H9 (cell line): ENCODE measurements at regions not wholly inside any gene's neighbourhood (a gene's known extent, or its start where the extent isn't known, plus 50 kb on each side); places are given as distances from the start of the nearest gene placed in this dataset.

Source experiments
- DNase-seq: peaks from one replicate; pipeline ENCODE4 v3.0.0-alpha.2; 2017
- H2AFZ ChIP-seq: one replicate; pipeline ENCODE4 v1.6.1; 2013; ENCODE audit warnings: mild to moderate bottlenecking, low read length, control low read depth, moderate library complexity
- H2AK5ac ChIP-seq: 2 replicates; pipeline ENCODE4 v1.6.1; 2013; ENCODE audit warnings: low read length, control low read depth, mixed read lengths; ENCODE audit not compliant: insufficient read length
- H2BK120ac ChIP-seq: one replicate; pipeline ENCODE4 v1.6.1; 2013; ENCODE audit warnings: low read depth, mild to moderate bottlenecking, low read length, control low read depth, inconsistent platforms; ENCODE audit not compliant: poor library complexity, severe bottlenecking
- H2BK12ac ChIP-seq: 2 replicates; pipeline ENCODE4 v1.6.1; 2013; ENCODE audit warnings: low read length, control low read depth, mixed read lengths, low read depth; ENCODE audit not compliant: insufficient read length
- H2BK15ac ChIP-seq: 2 replicates; pipeline ENCODE4 v1.6.1; 2013; ENCODE audit warnings: low read depth, low read length, control low read depth
- H2BK20ac ChIP-seq: one replicate; pipeline ENCODE4 v1.6.1; 2013; ENCODE audit warnings: low read depth, mild to moderate bottlenecking, low read length, control low read depth, inconsistent platforms; ENCODE audit not compliant: poor library complexity, severe bottlenecking
- H2BK5ac ChIP-seq: 2 replicates; pipeline ENCODE4 v1.6.1; 2013; ENCODE audit warnings: low read length, control low read depth, mixed read lengths; ENCODE audit not compliant: insufficient read length
- H3K14ac ChIP-seq: 2 replicates; pipeline ENCODE4 v1.6.1; 2013; ENCODE audit warnings: low read length, control low read depth; ENCODE audit not compliant: insufficient read depth
- H3K18ac ChIP-seq: 2 replicates; pipeline ENCODE4 v1.6.1; 2013; ENCODE audit warnings: low read depth, mild to moderate bottlenecking, mixed read lengths, low read length, control low read depth; ENCODE audit not compliant: insufficient read length
- H3K23ac ChIP-seq: 2 replicates; pipeline ENCODE4 v1.6.1; 2013; ENCODE audit warnings: low read length, control low read depth, mixed read lengths, low read depth; ENCODE audit not compliant: insufficient read length
- H3K23me2 ChIP-seq: 2 replicates; pipeline ENCODE4 v1.6.1; 2013; ENCODE audit warnings: low read depth, mild to moderate bottlenecking, mixed read lengths, low read length, control low read depth; ENCODE audit not compliant: insufficient read length, poor library complexity, severe bottlenecking
- H3K27ac ChIP-seq: 2 replicates; pipeline ENCODE4 v1.5.1; 2013; ENCODE audit warnings: low read length, control low read depth, mixed read lengths, low read depth; ENCODE audit not compliant: insufficient read length
- H3K27me3 ChIP-seq: 2 replicates; pipeline ENCODE4 v1.6.1; 2013; ENCODE audit warnings: low read length, control low read depth, inconsistent platforms; ENCODE audit not compliant: insufficient read depth
- H3K4ac ChIP-seq: 2 replicates; pipeline ENCODE4 v1.6.1; 2013; ENCODE audit warnings: low read depth, mild to moderate bottlenecking, control low read depth, inconsistent platforms, low read length, moderate library complexity
- H3K4me1 ChIP-seq: 2 replicates; pipeline ENCODE4 v1.6.1; 2013; ENCODE audit warnings: low read length, control low read depth, inconsistent platforms; ENCODE audit not compliant: insufficient read depth
- H3K4me2 ChIP-seq: 2 replicates; pipeline ENCODE4 v1.6.1; 2013; ENCODE audit warnings: low read length, control low read depth, mixed read lengths; ENCODE audit not compliant: insufficient read length, insufficient read depth
- H3K56ac ChIP-seq: 2 replicates; pipeline ENCODE4 v1.6.1; 2013; ENCODE audit warnings: low read depth, mild to moderate bottlenecking, mixed read lengths, low read length, control low read depth; ENCODE audit not compliant: insufficient read length
- H3K79me1 ChIP-seq: 2 replicates; pipeline ENCODE4 v1.6.1; 2013; ENCODE audit warnings: low read depth, mild to moderate bottlenecking, moderate library complexity, low read length, control low read depth, inconsistent platforms; ENCODE audit not compliant: insufficient read depth, poor library complexity, severe bottlenecking
- H3K79me2 ChIP-seq: 2 replicates; pipeline ENCODE4 v1.6.1; 2013; ENCODE audit warnings: low read length, control low read depth, inconsistent platforms; ENCODE audit not compliant: insufficient read depth
- H3K9ac ChIP-seq: 2 replicates; pipeline ENCODE4 v1.6.1; 2013; ENCODE audit warnings: low read length, control low read depth, mixed read lengths; ENCODE audit not compliant: insufficient read length; ENCODE audit errors: extremely low read depth
- H3K9me3 ChIP-seq: one replicate; pipeline ENCODE4 v1.6.1; 2013; ENCODE audit warnings: low read depth, low read length, inconsistent platforms; ENCODE audit not compliant: control insufficient read depth
- H3T11ph ChIP-seq: one replicate; pipeline ENCODE4 v1.6.1; 2013; ENCODE audit warnings: mild to moderate bottlenecking, low read length, control low read depth, inconsistent platforms
- H4K20me1 ChIP-seq: one replicate; pipeline ENCODE4 v1.6.1; 2013; ENCODE audit not compliant: control insufficient read depth, insufficient read length, insufficient read depth
- H4K5ac ChIP-seq: 2 replicates; pipeline ENCODE4 v1.6.1; 2013; ENCODE audit warnings: low read depth, mild to moderate bottlenecking, mixed read lengths, low read length, control low read depth; ENCODE audit not compliant: insufficient read length
- H4K8ac ChIP-seq: replicated peaks from 2 replicates; pipeline ENCODE4 v1.6.1; 2013; ENCODE audit warnings: low read length, control low read depth, mixed read lengths, low read depth; ENCODE audit not compliant: insufficient read length
- H4K91ac ChIP-seq: 2 replicates; pipeline ENCODE4 v1.6.1; 2013; ENCODE audit warnings: low read depth, mild to moderate bottlenecking, moderate library complexity, mixed read lengths, low read length, control low read depth; ENCODE audit not compliant: insufficient read length
- H3K27ac Mint-ChIP-seq, 3 experiments: 2 replicates in 2 of 3; 3 replicates in 1 of 3; pipeline ENCODE4 v1.8.0; 2020 to 2021; ENCODE audit warnings: mixed read lengths in 3 of 3, mild to moderate bottlenecking in 1 of 3, moderate library complexity in 1 of 3
- H3K27me3 Mint-ChIP-seq: 2 replicates; pipeline ENCODE4 v1.8.0; 2021; ENCODE audit warnings: low read depth, mild to moderate bottlenecking, moderate library complexity, mixed read lengths
- H3K36me3 Mint-ChIP-seq, 3 experiments: 2 replicates in 2 of 3; 3 replicates in 1 of 3; pipeline ENCODE4 v1.8.0; 2020 to 2021; ENCODE audit warnings: low read depth in 3 of 3, mixed read lengths in 3 of 3; ENCODE audit not compliant: insufficient read depth in 1 of 3
- H3K4me1 Mint-ChIP-seq, 2 experiments: 2 replicates each; pipeline ENCODE4 v1.8.0; 2020; ENCODE audit warnings: mixed read lengths in 2 of 2
- H3K4me3 Mint-ChIP-seq, 2 experiments: 2 replicates in 1 of 2; 3 replicates in 1 of 2; pipeline ENCODE4 v1.8.0; 2020 to 2021; ENCODE audit warnings: mild to moderate bottlenecking in 2 of 2, mixed read lengths in 2 of 2, moderate library complexity in 1 of 2
- H3K9me3 Mint-ChIP-seq, 2 experiments: 2 replicates in 1 of 2; 3 replicates in 1 of 2; pipeline ENCODE4 v1.8.0; 2020; ENCODE audit warnings: mild to moderate bottlenecking in 2 of 2, mixed read lengths in 2 of 2, moderate library complexity in 1 of 2
- WGBS: extraction: QIAGEN DNeasy Blood & Tissue Kit; methylation state at CpG from one replicate; pipeline ENCODE4 v1.1.7; 2013; ENCODE audit warnings: missing lambda C conversion rate, low lambda C conversion rate, mixed read lengths; ENCODE audit not compliant: insufficient read length; ENCODE audit errors: extremely low coverage; 5-methylcytosine and 5-hydroxymethylcytosine counted together
- TF ChIP-seq, protein P1 (sequence below): fragments of 200-600 bp; sonication (generic); conservative IDR thresholded peaks from 3 replicates; pipeline ENCODE4 v1.8.0; 2021; ENCODE audit warnings: antibody characterized with exemption, mild to moderate bottlenecking

DNA sequence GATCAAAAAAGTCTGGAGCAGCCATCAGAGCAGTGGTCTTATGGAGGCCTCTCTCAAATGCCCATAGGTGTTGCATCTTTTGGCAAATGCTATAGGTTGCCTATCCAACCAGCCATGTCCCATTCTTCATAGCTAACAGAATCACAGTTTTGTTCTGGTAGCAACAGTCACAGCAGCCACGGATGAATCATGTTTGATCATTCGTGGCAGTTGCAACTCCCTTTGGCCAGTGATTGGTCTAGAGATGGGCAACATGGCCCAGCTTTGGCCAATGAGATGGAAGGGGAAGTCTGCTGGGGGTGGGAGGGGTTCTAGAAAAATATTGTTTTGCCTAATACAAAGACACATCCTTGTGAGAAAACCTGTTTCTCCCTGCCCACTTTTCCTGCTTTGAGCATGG is 50.3 kb upstream of the PPP2R3A start:
- no peak for DNase-seq
- no peak overlapping the region for H4K91ac ChIP-seq
- H3K18ac ChIP-seq, result no peak overlapping the region
- H3K4ac ChIP-seq, result no peak overlapping the region
- no peak overlapping the region for H3K9ac ChIP-seq
- no peak overlapping the region for H2BK5ac ChIP-seq
- no peak overlapping the region for H3K23ac ChIP-seq
- no peaks in the 10 kb centered on the region for H4K20me1 ChIP-seq
- H3K4me2 ChIP-seq, result no peak overlapping the region
- Mint-ChIP-seq H3K4me3 (no peak overlapping the region), H3K27me3 (no peaks in the 10 kb centered on the region), H3K9me3 (no peaks in the 10 kb centered on the region; a peak in 1 of 5 replicates), H3K36me3 (no peaks in the 10 kb centered on the region), H3K27ac (no peak overlapping the region), H3K4me1 (peaks cover 11 to 13% of the 10 kb centered on the region in 2 experiments)
- H3K23me2 ChIP-seq, result no peaks in the 10 kb centered on the region
- H2BK15ac ChIP-seq, result no peak overlapping the region
- no peak overlapping the region for H2BK20ac ChIP-seq
- H2BK120ac ChIP-seq, result no peak overlapping the region
- no peak overlapping the region for H3K14ac ChIP-seq
- H2AK5ac ChIP-seq, result no peak overlapping the region
- H4K8ac ChIP-seq, result no peak overlapping the region
- H3K27ac ChIP-seq, result no peak overlapping the region
- no peak overlapping the region for H3K56ac ChIP-seq
- no peak overlapping the region for H3T11ph ChIP-seq
- H2AFZ ChIP-seq, result no peak overlapping the region
- TF ChIP-seq, protein P1, sequence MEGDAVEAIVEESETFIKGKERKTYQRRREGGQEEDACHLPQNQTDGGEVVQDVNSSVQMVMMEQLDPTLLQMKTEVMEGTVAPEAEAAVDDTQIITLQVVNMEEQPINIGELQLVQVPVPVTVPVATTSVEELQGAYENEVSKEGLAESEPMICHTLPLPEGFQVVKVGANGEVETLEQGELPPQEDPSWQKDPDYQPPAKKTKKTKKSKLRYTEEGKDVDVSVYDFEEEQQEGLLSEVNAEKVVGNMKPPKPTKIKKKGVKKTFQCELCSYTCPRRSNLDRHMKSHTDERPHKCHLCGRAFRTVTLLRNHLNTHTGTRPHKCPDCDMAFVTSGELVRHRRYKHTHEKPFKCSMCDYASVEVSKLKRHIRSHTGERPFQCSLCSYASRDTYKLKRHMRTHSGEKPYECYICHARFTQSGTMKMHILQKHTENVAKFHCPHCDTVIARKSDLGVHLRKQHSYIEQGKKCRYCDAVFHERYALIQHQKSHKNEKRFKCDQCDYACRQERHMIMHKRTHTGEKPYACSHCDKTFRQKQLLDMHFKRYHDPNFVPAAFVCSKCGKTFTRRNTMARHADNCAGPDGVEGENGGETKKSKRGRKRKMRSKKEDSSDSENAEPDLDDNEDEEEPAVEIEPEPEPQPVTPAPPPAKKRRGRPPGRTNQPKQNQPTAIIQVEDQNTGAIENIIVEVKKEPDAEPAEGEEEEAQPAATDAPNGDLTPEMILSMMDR, result no peak
- no peaks in the 10 kb centered on the region for H3K9me3 ChIP-seq
- no peaks in the 10 kb centered on the region for H3K4me1 ChIP-seq
- H3K79me2 ChIP-seq, result no peaks in the 10 kb centered on the region
- no CpG with 5 or more reads among the region's 2 CpGs for WGBS
- H2BK12ac ChIP-seq, result no peak overlapping the region
- no peaks in the 10 kb centered on the region for H3K27me3 ChIP-seq
- H4K5ac ChIP-seq, result no peak overlapping the region
- H3K79me1 ChIP-seq, result no peaks in the 10 kb centered on the region
